CD4-positive, alpha-beta T cell (primary cell): ENCODE measurements at regions not wholly inside any gene's neighbourhood (a gene's known extent, or its start where the extent isn't known, plus 50 kb on each side); places are given as distances from the start of the nearest gene placed in this dataset.

Source experiments
- ATAC-seq: fragments of 200-7000 bp; cut with Tn5 transposase; one replicate; pipeline ENCODE4 v1.10.0; 2022; ENCODE audit warnings: mild to moderate bottlenecking; ENCODE audit not compliant: poor library complexity
- CTCF ChIA-PET: fragments of 350-600 bp; sonication (Branson Sonifier 250); formaldehyde crosslinking; loops from one replicate; lab custom pipeline; 2021; ENCODE audit warnings: antibody characterized with exemption, inconsistent platforms; lab: Charles Lee
- POLR2A ChIA-PET: fragments of 350-600 bp; sonication (Branson Sonifier 250); formaldehyde crosslinking; loops from one replicate; lab custom pipeline; 2021; ENCODE audit warnings: antibody characterized with exemption, inconsistent platforms; lab: Charles Lee
- DNase-seq, 14 experiments: peaks; one replicate each; pipeline ENCODE4 v3.0.0-alpha.2; 2013 to 2020; ENCODE audit warnings: mixed read lengths in 2 of 14
- H3K27ac ChIP-seq, 2 donors: one replicate each; pipeline versions ENCODE4 v1.5.1 to v1.7.0; 2013; ENCODE audit warnings: low read length in 2 of 2, low read depth in 1 of 2, mild to moderate bottlenecking in 1 of 2
- H3K27me3 ChIP-seq, 2 experiments: 1 replicate in 1 of 2; 2 replicates in 1 of 2; pipeline versions ENCODE4 v1.6.1 to v1.7.0; 2013; ENCODE audit warnings: low read length in 2 of 2, control low read depth in 1 of 2, mild to moderate bottlenecking in 1 of 2, moderate library complexity in 1 of 2; ENCODE audit not compliant: insufficient read depth in 2 of 2, control insufficient read depth in 1 of 2
- H3K36me3 ChIP-seq: one replicate; pipeline ENCODE4 v1.6.1; 2013; ENCODE audit warnings: low read length, control low read depth; ENCODE audit not compliant: insufficient read depth
- H3K4me1 ChIP-seq: one replicate; pipeline ENCODE4 v1.6.1; 2013; ENCODE audit warnings: low read length, control low read depth; ENCODE audit not compliant: insufficient read depth
- H3K4me3 ChIP-seq: one replicate; pipeline ENCODE4 v1.5.1; 2013; ENCODE audit warnings: mild to moderate bottlenecking, low read length, moderate library complexity
- H3K9me3 ChIP-seq, 2 experiments: 1 replicate in 1 of 2; 2 replicates in 1 of 2; pipeline versions ENCODE4 v1.6.1 to v1.7.0; 2013; ENCODE audit warnings: low read length in 2 of 2, mild to moderate bottlenecking in 2 of 2, control low read depth in 1 of 2, moderate library complexity in 1 of 2; ENCODE audit not compliant: control insufficient read depth in 1 of 2, insufficient read depth in 1 of 2
- H3K27ac Mint-ChIP-seq: one replicate; pipeline ENCODE4 v1.8.0; 2020; ENCODE audit warnings: mixed read lengths
- H3K27me3 Mint-ChIP-seq: one replicate; pipeline ENCODE4 v1.8.0; 2021; ENCODE audit warnings: mixed read lengths
- H3K36me3 Mint-ChIP-seq: one replicate; pipeline ENCODE4 v1.8.0; 2021; ENCODE audit warnings: low read depth, mixed read lengths
- H3K4me1 Mint-ChIP-seq: one replicate; pipeline ENCODE4 v1.8.0; 2021; ENCODE audit warnings: low read depth, mixed read lengths
- H3K4me3 Mint-ChIP-seq: one replicate; pipeline ENCODE4 v1.8.0; 2020; ENCODE audit warnings: mild to moderate bottlenecking, mixed read lengths
- H3K9me3 Mint-ChIP-seq: one replicate; pipeline ENCODE4 v1.8.0; 2020; ENCODE audit warnings: mixed read lengths
- intact Hi-C, 2 experiments: fragments of 100-400 bp; cut with DNase I in 1 of 2; cut with micrococcal nuclease in 1 of 2; formaldehyde crosslinking; loops; one replicate each; pipeline versions ENCODE4 v1.15.1 to v1.9.0; 2023 to 2025; cut with DNase I, micrococcal nuclease
- TF ChIP-seq, protein P1 (sequence below): fragments of 200-600 bp; IDR thresholded peaks from one replicate; pipeline ENCODE4 v1.8.0; 2022; ENCODE audit warnings: antibody characterized with exemption, mild to moderate bottlenecking

DNA sequence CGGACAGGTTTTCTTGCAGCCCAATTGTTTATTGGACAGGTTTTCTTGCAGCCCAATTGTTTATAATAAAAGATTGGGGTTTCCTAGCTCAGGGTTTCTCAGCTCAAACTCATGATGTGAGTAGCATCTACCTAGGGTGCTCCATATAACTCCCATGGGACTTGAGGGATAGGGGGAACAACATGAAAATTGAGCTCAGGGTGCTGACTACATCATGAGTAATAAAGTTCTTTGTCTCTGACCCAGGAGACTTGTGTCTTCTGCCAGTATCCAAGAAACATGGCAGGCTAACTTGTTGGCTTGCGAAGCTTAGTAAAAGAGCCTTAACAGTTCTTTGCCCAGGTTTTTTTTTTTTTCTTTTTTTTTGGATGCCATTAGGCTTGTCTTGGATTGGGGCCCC, 59.2 kb upstream of the MYCBP2 start:
- Histone ChIP-seq H3K4me1 (no peaks in the 10 kb centered on the region), H3K36me3 (no peaks in the 10 kb centered on the region), H3K4me3 (no peak overlapping the region), H3K9me3 (no peaks in the 10 kb centered on the region), H3K27ac (no peak overlapping the region), H3K27me3 (no peaks in the 10 kb centered on the region)
- intact Hi-C loops = no loop called here
- Mint-ChIP-seq H3K27ac (no peak overlapping the region), H3K9me3 (no peaks in the 10 kb centered on the region), H3K4me1 (peaks cover 4% of the 10 kb centered on the region), H3K27me3 (no peaks in the 10 kb centered on the region), H3K4me3 (no peak overlapping the region), H3K36me3 (no peaks in the 10 kb centered on the region)
- no peak for ATAC-seq
- ChIA-PET POLR2A (no interaction called here), CTCF (interaction anchor here (1.1 kb wide), 1 partner anchor 9 kb away, joined by 3 read pairs; no protein-coding TSS in a partner anchor)
- TF ChIP-seq, protein P1, sequence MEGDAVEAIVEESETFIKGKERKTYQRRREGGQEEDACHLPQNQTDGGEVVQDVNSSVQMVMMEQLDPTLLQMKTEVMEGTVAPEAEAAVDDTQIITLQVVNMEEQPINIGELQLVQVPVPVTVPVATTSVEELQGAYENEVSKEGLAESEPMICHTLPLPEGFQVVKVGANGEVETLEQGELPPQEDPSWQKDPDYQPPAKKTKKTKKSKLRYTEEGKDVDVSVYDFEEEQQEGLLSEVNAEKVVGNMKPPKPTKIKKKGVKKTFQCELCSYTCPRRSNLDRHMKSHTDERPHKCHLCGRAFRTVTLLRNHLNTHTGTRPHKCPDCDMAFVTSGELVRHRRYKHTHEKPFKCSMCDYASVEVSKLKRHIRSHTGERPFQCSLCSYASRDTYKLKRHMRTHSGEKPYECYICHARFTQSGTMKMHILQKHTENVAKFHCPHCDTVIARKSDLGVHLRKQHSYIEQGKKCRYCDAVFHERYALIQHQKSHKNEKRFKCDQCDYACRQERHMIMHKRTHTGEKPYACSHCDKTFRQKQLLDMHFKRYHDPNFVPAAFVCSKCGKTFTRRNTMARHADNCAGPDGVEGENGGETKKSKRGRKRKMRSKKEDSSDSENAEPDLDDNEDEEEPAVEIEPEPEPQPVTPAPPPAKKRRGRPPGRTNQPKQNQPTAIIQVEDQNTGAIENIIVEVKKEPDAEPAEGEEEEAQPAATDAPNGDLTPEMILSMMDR = no peak
- no peak for DNase-seq

DNA sequence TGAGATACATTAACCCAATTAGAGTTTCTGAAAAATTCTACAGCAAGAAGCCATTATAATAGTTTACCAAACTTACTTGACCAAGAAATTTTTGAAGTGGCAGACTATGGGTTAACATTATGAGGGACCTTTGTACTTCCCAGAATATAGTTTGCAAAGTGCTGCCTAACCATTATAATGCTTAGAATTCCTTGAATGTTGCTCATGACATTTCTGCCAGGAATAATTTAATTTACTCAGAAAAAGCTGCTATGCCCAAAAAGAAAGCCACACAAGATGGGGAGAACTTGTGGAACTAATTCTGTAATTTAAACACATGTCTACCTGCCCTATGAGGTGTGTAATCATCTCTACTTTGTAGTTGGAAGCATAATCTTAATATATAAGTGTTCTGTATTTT, 58.1 kb upstream of the MYCBP2 start:
- no peaks in the 10 kb centered on the region for H3K36me3 Mint-ChIP-seq
- no peak overlapping the region for H3K27ac Mint-ChIP-seq
- no peaks in the 10 kb centered on the region for H3K27me3 ChIP-seq
- H3K4me3 Mint-ChIP-seq = no peak overlapping the region
- DNase-seq (no peak), ATAC-seq (no peak)
- H3K27me3 Mint-ChIP-seq = no peaks in the 10 kb centered on the region
- no peaks in the 10 kb centered on the region for H3K36me3 ChIP-seq
- no peaks in the 10 kb centered on the region for H3K9me3 ChIP-seq
- H3K4me3 ChIP-seq = no peak overlapping the region
- H3K27ac ChIP-seq = no peak overlapping the region
- peaks cover 4% of the 10 kb centered on the region for H3K4me1 Mint-ChIP-seq
- POLR2A ChIA-PET = no interaction called here
- no peaks in the 10 kb centered on the region for H3K4me1 ChIP-seq
- no peaks in the 10 kb centered on the region for H3K9me3 Mint-ChIP-seq
- intact Hi-C loops = no loop called here
- CTCF ChIA-PET = interaction anchor here (1.3 kb wide), 1 partner anchor 20 kb away, joined by 3 read pairs; no protein-coding TSS in a partner anchor
- TF ChIP-seq, protein P1 = no peak

DNA sequence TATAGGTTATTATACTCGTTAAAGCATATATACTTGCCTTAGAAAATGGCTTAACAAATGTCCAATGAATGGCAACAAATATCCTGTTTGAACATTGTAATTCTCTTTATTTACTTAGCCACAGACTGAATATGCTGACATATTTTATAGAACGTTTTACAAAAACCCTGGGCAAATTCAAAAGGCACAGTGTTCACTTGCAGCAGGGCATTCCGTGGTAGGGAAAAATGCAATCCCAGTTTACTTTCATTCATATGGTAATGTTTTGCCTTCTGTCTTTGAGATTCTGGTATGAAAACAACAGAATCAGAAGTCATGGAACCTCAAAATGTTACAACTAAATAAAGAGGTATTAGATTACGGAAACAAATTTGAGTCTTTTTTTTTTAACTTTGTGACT, 56.2 kb upstream of the MYCBP2 start:
- intact Hi-C loops = no loop called here
- Histone ChIP-seq H3K4me3 (no peak overlapping the region), H3K27me3 (no peaks in the 10 kb centered on the region), H3K36me3 (no peaks in the 10 kb centered on the region), H3K4me1 (no peaks in the 10 kb centered on the region), H3K27ac (no peak overlapping the region), H3K9me3 (no peaks in the 10 kb centered on the region)
- CTCF ChIA-PET = no interaction called here
- no peak for ATAC-seq
- DNase-seq = no peak
- TF ChIP-seq, protein P1 = no peak
- Mint-ChIP-seq H3K4me1 (no peaks in the 10 kb centered on the region), H3K27ac (no peak overlapping the region), H3K9me3 (no peaks in the 10 kb centered on the region), H3K36me3 (no peaks in the 10 kb centered on the region), H3K4me3 (no peak overlapping the region), H3K27me3 (no peaks in the 10 kb centered on the region)
- POLR2A ChIA-PET = no interaction called here
